ENCODE measurements at regions not wholly inside any gene's neighbourhood (a gene's known extent, or its start where the extent isn't known, plus 50 kb on each side); places are given as distances from the start of the nearest gene placed in this dataset.

DNA sequence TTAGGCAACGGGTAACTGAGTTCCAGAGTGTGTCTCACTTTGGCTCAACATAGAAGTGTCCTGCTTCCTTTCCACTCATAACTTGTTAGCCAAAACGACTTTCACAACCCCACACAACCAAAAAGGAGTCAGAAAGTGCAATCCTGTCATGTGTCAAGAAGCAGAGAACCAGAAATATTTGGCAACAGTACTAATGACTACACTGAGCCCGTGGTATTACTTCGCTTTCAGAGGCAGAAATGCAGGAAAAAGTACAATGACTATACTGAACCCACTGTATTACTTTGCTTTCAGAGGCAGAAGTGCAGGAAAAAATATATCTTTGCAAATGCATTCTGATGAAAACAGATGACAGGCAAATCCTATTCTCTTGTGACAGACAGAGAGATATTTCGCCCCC, 484.6 kb downstream of the KIF2B start:
- Histone ChIP-seq H2BK12ac (ENCODE audit: low read depth, low read length) (no peak overlapping the region), H3K4me2 (ENCODE audit: insufficient read depth in 1 of 2, low read depth in 2 of 2, low read length in 2 of 2) (no peak overlapping the region), H3K9ac (replicated peaks in 1 of 4; ENCODE audit: extremely low read depth in 1 of 4, low read depth in 3 of 4, low read length in 3 of 4) (no peak overlapping the region), H3K23me2 (ENCODE audit: low read depth, low read length) (no peaks in the 10 kb centered on the region), H3K79me1 (ENCODE audit: low read depth, low read length) (no peaks in the 10 kb centered on the region), H2BK5ac (ENCODE audit: low read depth, low read length) (no peak overlapping the region), H3K4me3 (ENCODE audit: extremely low read depth in 1 of 4, insufficient read depth in 2 of 4, low read depth in 3 of 4, low read length in 4 of 4) (no peak overlapping the region), H3K56ac (replicated peaks; ENCODE audit: insufficient read length, low read depth, low read length) (no peak overlapping the region), H4K20me1 (replicated peaks in 1 of 2; ENCODE audit: control insufficient read depth in 1 of 2, insufficient read depth in 2 of 2, low read length in 2 of 2) (no peaks in the 10 kb centered on the region), H4K5ac (ENCODE audit: insufficient read length, low read depth, low read length) (no peak overlapping the region), H3K36me3 (ENCODE audit: control insufficient read depth in 2 of 4, insufficient read depth in 4 of 4, low read length in 3 of 4) (no peaks in the 10 kb centered on the region), H4K8ac (ENCODE audit: extremely low read depth, insufficient read depth, low read length) (no peak overlapping the region), H3K79me2 (ENCODE audit: control insufficient read depth in 1 of 2, insufficient read depth in 2 of 2, low read length in 2 of 2) (no peaks in the 10 kb centered on the region), H3K4ac (replicated peaks; ENCODE audit: insufficient read length, low read depth, low read length) (no peak overlapping the region), H3K4me1 (replicated peaks in 1 of 4; ENCODE audit: control insufficient read depth in 3 of 4, insufficient read depth in 4 of 4, low read length in 3 of 4) (no peaks in the 10 kb centered on the region), H2BK120ac (replicated peaks; ENCODE audit: low read depth, low read length) (no peak overlapping the region), H2BK15ac (ENCODE audit: low read length) (no peak overlapping the region), H3K23ac (ENCODE audit: insufficient read length) (no peak overlapping the region), H3K14ac (ENCODE audit: insufficient read length) (no peak overlapping the region), H2BK20ac (ENCODE audit: low read length) (no peak overlapping the region), H3K27me3 (replicated peaks in 1 of 4; ENCODE audit: control insufficient read depth in 3 of 4, extremely low read depth in 1 of 4, insufficient read depth in 3 of 4, low read length in 3 of 4) (peaks cover 0 to 1% (median 0%) of the 10 kb centered on the region in 4 experiments; a peak in 1 of 7 replicates), H3K27ac (ENCODE audit: low read depth, low read length) (no peak overlapping the region), H4K91ac (replicated peaks; ENCODE audit: insufficient read length, low read length) (no peak overlapping the region), H3K9me3 (ENCODE audit: insufficient read depth in 2 of 2, low read depth in 1 of 2, low read length in 1 of 2) (no peaks in the 10 kb centered on the region), H2AFZ (ENCODE audit: low read length) (0 out of 2 replicates have a peak overlapping the region, but pooled peaks have one; percentile 36), H2AK5ac (ENCODE audit: low read depth, low read length) (no peak overlapping the region), H3K18ac (ENCODE audit: extremely low read depth, low read length) (no peak overlapping the region)
- 90% methylated on average over 5 of the region's 5 CpGs; no CpG with 5 or more reads in 1 of the 2 experiments for WGBS, 2 experiments (ENCODE audit: extremely low coverage in 1 of 2, insufficient coverage in 1 of 2, insufficient read length in 1 of 2, insufficient replicate concordance in 2 of 2, low coverage in 1 of 2, low lambda C conversion rate in 2 of 2, missing lambda C conversion rate in 1 of 2)
- CTCF ChIA-PET (ENCODE audit: partially characterized antibody), result no interaction called here
- FAIRE-seq, result no peak
- DNase-seq (ENCODE audit: low read depth in 1 of 2, low spot score in 2 of 2), result no peak
- POLR2A ChIA-PET (ENCODE audit: partially characterized antibody), result no interaction called here
- TF ChIP-seq, protein P1, sequence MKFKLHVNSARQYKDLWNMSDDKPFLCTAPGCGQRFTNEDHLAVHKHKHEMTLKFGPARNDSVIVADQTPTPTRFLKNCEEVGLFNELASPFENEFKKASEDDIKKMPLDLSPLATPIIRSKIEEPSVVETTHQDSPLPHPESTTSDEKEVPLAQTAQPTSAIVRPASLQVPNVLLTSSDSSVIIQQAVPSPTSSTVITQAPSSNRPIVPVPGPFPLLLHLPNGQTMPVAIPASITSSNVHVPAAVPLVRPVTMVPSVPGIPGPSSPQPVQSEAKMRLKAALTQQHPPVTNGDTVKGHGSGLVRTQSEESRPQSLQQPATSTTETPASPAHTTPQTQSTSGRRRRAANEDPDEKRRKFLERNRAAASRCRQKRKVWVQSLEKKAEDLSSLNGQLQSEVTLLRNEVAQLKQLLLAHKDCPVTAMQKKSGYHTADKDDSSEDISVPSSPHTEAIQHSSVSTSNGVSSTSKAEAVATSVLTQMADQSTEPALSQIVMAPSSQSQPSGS (IDR thresholded peaks at IDR 0.05; ENCODE audit: low read length), result no peak
- TF ChIP-seq JUN (IDR thresholded peaks at IDR 0.05; ENCODE audit: low read depth, low read length) (no peak), SAP30 (IDR thresholded peaks at IDR 0.05; ENCODE audit: insufficient read depth, insufficient replicate concordance, low read length) (no peak), HDAC6 (IDR thresholded peaks at IDR 0.05; ENCODE audit: low read depth, low read length) (no peak), CTBP2 (IDR thresholded peaks at IDR 0.05; ENCODE audit: borderline replicate concordance, insufficient read depth, insufficient read length, low read length) (no peak), NANOG (IDR thresholded peaks at IDR 0.05; ENCODE audit: insufficient read depth, low read depth, low read length, poor library complexity, severe bottlenecking) (no peak), RFX5 (IDR thresholded peaks at IDR 0.05; ENCODE audit: borderline replicate concordance, low read depth, low read length) (no peak), NRF1 (IDR thresholded peaks at IDR 0.05; ENCODE audit: low read depth, low read length) (no peak), TCF12 (IDR thresholded peaks at IDR 0.05; ENCODE audit: low read depth, low read length) (no peak)
- TF ChIP-seq, protein P2, sequence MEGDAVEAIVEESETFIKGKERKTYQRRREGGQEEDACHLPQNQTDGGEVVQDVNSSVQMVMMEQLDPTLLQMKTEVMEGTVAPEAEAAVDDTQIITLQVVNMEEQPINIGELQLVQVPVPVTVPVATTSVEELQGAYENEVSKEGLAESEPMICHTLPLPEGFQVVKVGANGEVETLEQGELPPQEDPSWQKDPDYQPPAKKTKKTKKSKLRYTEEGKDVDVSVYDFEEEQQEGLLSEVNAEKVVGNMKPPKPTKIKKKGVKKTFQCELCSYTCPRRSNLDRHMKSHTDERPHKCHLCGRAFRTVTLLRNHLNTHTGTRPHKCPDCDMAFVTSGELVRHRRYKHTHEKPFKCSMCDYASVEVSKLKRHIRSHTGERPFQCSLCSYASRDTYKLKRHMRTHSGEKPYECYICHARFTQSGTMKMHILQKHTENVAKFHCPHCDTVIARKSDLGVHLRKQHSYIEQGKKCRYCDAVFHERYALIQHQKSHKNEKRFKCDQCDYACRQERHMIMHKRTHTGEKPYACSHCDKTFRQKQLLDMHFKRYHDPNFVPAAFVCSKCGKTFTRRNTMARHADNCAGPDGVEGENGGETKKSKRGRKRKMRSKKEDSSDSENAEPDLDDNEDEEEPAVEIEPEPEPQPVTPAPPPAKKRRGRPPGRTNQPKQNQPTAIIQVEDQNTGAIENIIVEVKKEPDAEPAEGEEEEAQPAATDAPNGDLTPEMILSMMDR (IDR thresholded peaks at IDR 0.05; ENCODE audit: control extremely low read depth in 1 of 3, insufficient read depth in 1 of 3, low read depth in 1 of 3, low read length in 3 of 3), result no peak
